GM12878 (cell line): ENCODE measurements at regions not wholly inside any gene's neighbourhood (a gene's known extent, or its start where the extent isn't known, plus 50 kb on each side); places are given as distances from the start of the nearest gene placed in this dataset.

ENCODE experiments used
- CEBPZ ChIP-seq: fragments of 150-350 bp; IDR thresholded peaks from 2 replicates; pipeline ENCODE4 v1.6.1; 2016; ENCODE audit warnings: low read depth, low read length
- LARP7 ChIP-seq: fragments of 450-650 bp; IDR thresholded peaks from 2 replicates; pipeline ENCODE4 v1.6.1; 2017; ENCODE audit warnings: mild to moderate bottlenecking
- MYC ChIP-seq: IDR thresholded peaks from 2 replicates; pipeline ENCODE4 v1.6.1; 2011; ENCODE audit warnings: mild to moderate bottlenecking, low read length, moderate library complexity, inconsistent platforms; ENCODE audit not compliant: insufficient read depth, insufficient replicate concordance, insufficient read length, severe bottlenecking
- NFIC ChIP-seq: IDR thresholded peaks from 2 replicates; pipeline ENCODE4 v1.6.1; 2012; ENCODE audit warnings: low read depth, mild to moderate bottlenecking, inconsistent platforms, low read length, moderate library complexity
- NKRF ChIP-seq: fragments of 450-650 bp; conservative IDR thresholded peaks from 2 replicates; pipeline ENCODE4 v1.6.1; 2017; ENCODE audit warnings: mild to moderate bottlenecking, moderate library complexity
- RAD21 ChIP-seq: IDR thresholded peaks from 2 replicates; pipeline ENCODE4 v1.6.1; 2011; ENCODE audit warnings: mild to moderate bottlenecking, low read depth, low read length, moderate library complexity; ENCODE audit not compliant: insufficient read depth
- ZNF217 ChIP-seq: fragments of 450-650 bp; IDR thresholded peaks from 2 replicates; pipeline ENCODE4 v1.6.1; 2017; ENCODE audit warnings: antibody characterized with exemption, mild to moderate bottlenecking
- ZNF274 ChIP-seq: IDR thresholded peaks from one replicate; pipeline ENCODE4 v1.8.0; 2011; ENCODE audit not compliant: insufficient read length, insufficient read depth
- TF ChIP-seq, protein P1 (sequence below), 3 experiments: IDR thresholded peaks in 2 of 3; conservative IDR thresholded peaks in 1 of 3; 2 replicates each; pipeline ENCODE4 v1.5.1; 2011; ENCODE audit warnings: low read depth in 3 of 3, low read length in 3 of 3, mild to moderate bottlenecking in 3 of 3, control low read depth in 2 of 3, moderate library complexity in 2 of 3, inconsistent platforms in 1 of 3, mixed read lengths in 1 of 3; ENCODE audit not compliant: control insufficient read depth in 2 of 3, insufficient read depth in 1 of 3; ENCODE audit errors: extremely low read depth in 1 of 3
- TF ChIP-seq, protein P2 (sequence below): fragments of 450-650 bp; formaldehyde crosslinking; IDR thresholded peaks from 2 replicates; pipeline ENCODE4 v1.4.0; 2020; ENCODE audit warnings: mild to moderate bottlenecking, moderate library complexity
- TF ChIP-seq, protein P3 (sequence below): IDR thresholded peaks from 2 replicates; pipeline ENCODE4 v1.6.1; 2012; ENCODE audit warnings: improper control_type of control experiment, low read depth, low read length; ENCODE audit not compliant: insufficient replicate concordance

GRCh38 chr9:134546246-134546731 is 95.3 kb upstream of the COL5A1 start:
- TF ChIP-seq, protein P1, sequence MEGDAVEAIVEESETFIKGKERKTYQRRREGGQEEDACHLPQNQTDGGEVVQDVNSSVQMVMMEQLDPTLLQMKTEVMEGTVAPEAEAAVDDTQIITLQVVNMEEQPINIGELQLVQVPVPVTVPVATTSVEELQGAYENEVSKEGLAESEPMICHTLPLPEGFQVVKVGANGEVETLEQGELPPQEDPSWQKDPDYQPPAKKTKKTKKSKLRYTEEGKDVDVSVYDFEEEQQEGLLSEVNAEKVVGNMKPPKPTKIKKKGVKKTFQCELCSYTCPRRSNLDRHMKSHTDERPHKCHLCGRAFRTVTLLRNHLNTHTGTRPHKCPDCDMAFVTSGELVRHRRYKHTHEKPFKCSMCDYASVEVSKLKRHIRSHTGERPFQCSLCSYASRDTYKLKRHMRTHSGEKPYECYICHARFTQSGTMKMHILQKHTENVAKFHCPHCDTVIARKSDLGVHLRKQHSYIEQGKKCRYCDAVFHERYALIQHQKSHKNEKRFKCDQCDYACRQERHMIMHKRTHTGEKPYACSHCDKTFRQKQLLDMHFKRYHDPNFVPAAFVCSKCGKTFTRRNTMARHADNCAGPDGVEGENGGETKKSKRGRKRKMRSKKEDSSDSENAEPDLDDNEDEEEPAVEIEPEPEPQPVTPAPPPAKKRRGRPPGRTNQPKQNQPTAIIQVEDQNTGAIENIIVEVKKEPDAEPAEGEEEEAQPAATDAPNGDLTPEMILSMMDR (IDR thresholded peaks at IDR 0.05 in 2 of 3, conservative IDR thresholded peaks at IDR 0.05 in 1 of 3; ENCODE audit: control insufficient read depth in 2 of 3, extremely low read depth in 1 of 3, insufficient read depth in 1 of 3, low read depth in 3 of 3, low read length in 3 of 3): no peak
- no peak for TF ChIP-seq LARP7
- TF ChIP-seq MYC: no peak
- TF ChIP-seq, protein P2, sequence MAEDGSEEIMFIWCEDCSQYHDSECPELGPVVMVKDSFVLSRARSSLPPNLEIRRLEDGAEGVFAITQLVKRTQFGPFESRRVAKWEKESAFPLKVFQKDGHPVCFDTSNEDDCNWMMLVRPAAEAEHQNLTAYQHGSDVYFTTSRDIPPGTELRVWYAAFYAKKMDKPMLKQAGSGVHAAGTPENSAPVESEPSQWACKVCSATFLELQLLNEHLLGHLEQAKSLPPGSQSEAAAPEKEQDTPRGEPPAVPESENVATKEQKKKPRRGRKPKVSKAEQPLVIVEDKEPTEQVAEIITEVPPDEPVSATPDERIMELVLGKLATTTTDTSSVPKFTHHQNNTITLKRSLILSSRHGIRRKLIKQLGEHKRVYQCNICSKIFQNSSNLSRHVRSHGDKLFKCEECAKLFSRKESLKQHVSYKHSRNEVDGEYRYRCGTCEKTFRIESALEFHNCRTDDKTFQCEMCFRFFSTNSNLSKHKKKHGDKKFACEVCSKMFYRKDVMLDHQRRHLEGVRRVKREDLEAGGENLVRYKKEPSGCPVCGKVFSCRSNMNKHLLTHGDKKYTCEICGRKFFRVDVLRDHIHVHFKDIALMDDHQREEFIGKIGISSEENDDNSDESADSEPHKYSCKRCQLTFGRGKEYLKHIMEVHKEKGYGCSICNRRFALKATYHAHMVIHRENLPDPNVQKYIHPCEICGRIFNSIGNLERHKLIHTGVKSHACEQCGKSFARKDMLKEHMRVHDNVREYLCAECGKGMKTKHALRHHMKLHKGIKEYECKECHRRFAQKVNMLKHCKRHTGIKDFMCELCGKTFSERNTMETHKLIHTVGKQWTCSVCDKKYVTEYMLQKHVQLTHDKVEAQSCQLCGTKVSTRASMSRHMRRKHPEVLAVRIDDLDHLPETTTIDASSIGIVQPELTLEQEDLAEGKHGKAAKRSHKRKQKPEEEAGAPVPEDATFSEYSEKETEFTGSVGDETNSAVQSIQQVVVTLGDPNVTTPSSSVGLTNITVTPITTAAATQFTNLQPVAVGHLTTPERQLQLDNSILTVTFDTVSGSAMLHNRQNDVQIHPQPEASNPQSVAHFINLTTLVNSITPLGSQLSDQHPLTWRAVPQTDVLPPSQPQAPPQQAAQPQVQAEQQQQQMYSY (CRISPR knock-in tag): no peak
- no peak for TF ChIP-seq CEBPZ
- TF ChIP-seq ZNF274: no peak
- TF ChIP-seq NKRF: no peak
- TF ChIP-seq ZNF217: no peak
- no peak for TF ChIP-seq NFIC
- no peak for TF ChIP-seq RAD21
- TF ChIP-seq, protein P3, sequence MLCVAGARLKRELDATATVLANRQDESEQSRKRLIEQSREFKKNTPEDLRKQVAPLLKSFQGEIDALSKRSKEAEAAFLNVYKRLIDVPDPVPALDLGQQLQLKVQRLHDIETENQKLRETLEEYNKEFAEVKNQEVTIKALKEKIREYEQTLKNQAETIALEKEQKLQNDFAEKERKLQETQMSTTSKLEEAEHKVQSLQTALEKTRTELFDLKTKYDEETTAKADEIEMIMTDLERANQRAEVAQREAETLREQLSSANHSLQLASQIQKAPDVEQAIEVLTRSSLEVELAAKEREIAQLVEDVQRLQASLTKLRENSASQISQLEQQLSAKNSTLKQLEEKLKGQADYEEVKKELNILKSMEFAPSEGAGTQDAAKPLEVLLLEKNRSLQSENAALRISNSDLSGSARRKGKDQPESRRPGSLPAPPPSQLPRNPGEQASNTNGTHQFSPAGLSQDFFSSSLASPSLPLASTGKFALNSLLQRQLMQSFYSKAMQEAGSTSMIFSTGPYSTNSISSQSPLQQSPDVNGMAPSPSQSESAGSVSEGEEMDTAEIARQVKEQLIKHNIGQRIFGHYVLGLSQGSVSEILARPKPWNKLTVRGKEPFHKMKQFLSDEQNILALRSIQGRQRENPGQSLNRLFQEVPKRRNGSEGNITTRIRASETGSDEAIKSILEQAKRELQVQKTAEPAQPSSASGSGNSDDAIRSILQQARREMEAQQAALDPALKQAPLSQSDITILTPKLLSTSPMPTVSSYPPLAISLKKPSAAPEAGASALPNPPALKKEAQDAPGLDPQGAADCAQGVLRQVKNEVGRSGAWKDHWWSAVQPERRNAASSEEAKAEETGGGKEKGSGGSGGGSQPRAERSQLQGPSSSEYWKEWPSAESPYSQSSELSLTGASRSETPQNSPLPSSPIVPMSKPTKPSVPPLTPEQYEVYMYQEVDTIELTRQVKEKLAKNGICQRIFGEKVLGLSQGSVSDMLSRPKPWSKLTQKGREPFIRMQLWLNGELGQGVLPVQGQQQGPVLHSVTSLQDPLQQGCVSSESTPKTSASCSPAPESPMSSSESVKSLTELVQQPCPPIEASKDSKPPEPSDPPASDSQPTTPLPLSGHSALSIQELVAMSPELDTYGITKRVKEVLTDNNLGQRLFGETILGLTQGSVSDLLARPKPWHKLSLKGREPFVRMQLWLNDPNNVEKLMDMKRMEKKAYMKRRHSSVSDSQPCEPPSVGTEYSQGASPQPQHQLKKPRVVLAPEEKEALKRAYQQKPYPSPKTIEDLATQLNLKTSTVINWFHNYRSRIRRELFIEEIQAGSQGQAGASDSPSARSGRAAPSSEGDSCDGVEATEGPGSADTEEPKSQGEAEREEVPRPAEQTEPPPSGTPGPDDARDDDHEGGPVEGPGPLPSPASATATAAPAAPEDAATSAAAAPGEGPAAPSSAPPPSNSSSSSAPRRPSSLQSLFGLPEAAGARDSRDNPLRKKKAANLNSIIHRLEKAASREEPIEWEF: no peak
